ENCODE measurements at regions not wholly inside any gene's neighbourhood (a gene's known extent, or its start where the extent isn't known, plus 50 kb on each side); places are given as distances from the start of the nearest gene placed in this dataset.
A peak's percentile ranks its signal among the peaks of the same experiment; 100 is the strongest.

DNA sequence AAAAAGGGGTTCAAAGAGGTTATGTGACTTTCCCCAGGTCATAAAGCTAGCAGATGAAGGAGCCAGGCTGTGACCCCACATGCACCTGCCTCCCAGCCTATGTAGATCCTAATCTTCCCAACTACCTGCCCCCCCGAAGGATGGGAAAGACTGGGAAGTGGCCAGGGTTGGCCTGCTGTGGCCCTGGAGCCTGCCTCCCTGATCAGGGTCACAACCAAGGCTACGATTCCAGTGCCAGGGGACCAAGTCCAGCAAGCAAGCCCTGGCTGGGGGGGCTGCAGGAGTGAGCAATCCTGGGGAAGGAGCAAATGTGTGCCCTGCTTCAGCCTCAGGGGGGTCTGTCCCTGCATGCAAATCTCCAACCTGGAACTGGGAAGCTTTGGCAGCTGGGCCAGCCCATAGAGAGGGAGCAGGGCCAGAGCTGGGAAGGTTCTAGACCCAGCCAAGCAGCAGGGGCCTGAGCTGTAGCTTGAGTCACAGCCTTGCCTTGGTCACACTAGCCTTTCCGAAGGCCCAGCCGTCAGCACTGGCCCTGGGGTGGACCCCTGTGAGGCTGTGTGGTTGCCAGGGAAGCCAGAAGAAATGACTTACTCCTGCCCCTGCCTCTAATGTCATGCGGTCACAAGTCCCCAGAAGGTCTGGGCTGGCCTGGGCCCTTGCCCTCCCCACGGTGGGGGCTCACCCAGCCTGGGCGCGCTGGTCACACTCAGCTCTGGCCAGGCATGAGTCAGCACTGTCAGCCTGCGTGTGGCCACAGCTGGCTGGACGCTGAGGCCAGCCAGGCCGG lies 96.4 kb upstream of the ZMIZ1 start:
- TF ChIP-seq CTCF (IDR thresholded peaks at IDR 0.05) (no peak), POLR2A (IDR thresholded peaks at IDR 0.05) (no peak), POLR2AphosphoS5 (IDR thresholded peaks at IDR 0.05) (peak in 1 of 3 donors; percentile 40), EP300 (IDR thresholded peaks at IDR 0.05) (no peak)

Data from suprapubic skin (tissue), 4 donors.